ENCODE measurements at regions not wholly inside any gene's neighbourhood (a gene's known extent, or its start where the extent isn't known, plus 50 kb on each side); places are given as distances from the start of the nearest gene placed in this dataset.

GRCh38 chr4:124964251-124964650, 251.7 kb upstream of the ANKRD50 start:
- no peak for TF ChIP-seq POLR2A (IDR thresholded peaks at IDR 0.05; ENCODE audit: low read length)
- TF ChIP-seq GATA1 (IDR thresholded peaks at IDR 0.05; ENCODE audit: low read depth, low read length) = no peak

All from erythroblast (primary cell).